HG02981 (cell line): ENCODE measurements at regions not wholly inside any gene's neighbourhood (a gene's known extent, or its start where the extent isn't known, plus 50 kb on each side); places are given as distances from the start of the nearest gene placed in this dataset.

Source experiments
- ATAC-seq: cut with Tn5 transposase; IDR thresholded peaks from one replicate; pipeline ENCODE4 v1.9.1; 2021; ENCODE audit warnings: mild to moderate bottlenecking, moderate library complexity; ENCODE audit not compliant: unreplicated experiment

- ATAC-seq, result no peak
Observed at GRCh38 chr7:121575194-121575765, 179.2 kb upstream of the FAM3C start.

- ATAC-seq, result no peak
Observed at GRCh38 chr7:121574109-121574508, 178.0 kb upstream of the FAM3C start.

- no peak for ATAC-seq
Observed at GRCh38 chr7:121572615-121573014, 176.5 kb upstream of the FAM3C start.

- ATAC-seq, result no peak
Observed at GRCh38 chr7:121570365-121570764, 174.3 kb upstream of the FAM3C start.

- no peak for ATAC-seq
Observed at GRCh38 chr7:121563177-121563576, 167.1 kb upstream of the FAM3C start.

- no peak for ATAC-seq
Observed at GRCh38 chr7:121562259-121562658, 166.2 kb upstream of the FAM3C start.

GRCh38 chr7:121561717-121562116 is 165.6 kb upstream of the FAM3C start:
- no peak for ATAC-seq

GRCh38 chr7:121560267-121560990 is 164.3 kb upstream of the FAM3C start:
- ATAC-seq, result no peak

- no peak for ATAC-seq
Observed at GRCh38 chr7:121558288-121558687, 162.2 kb upstream of the FAM3C start.

- no peak for ATAC-seq
Observed at GRCh38 chr7:121557034-121557892, 161.2 kb upstream of the FAM3C start.

- no peak for ATAC-seq
Observed at GRCh38 chr7:121555558-121555957, 159.4 kb upstream of the FAM3C start.

- ATAC-seq, result peak; percentile 60
Observed at GRCh38 chr7:121547544-121548092, 151.5 kb upstream of the FAM3C start.

GRCh38 chr7:121546632-121547543 is 150.8 kb upstream of the FAM3C start:
- ATAC-seq, result no peak

GRCh38 chr7:121545418-121545817 is 149.3 kb upstream of the FAM3C start:
- no peak for ATAC-seq

- peak; percentile 77 for ATAC-seq
Observed at GRCh38 chr7:121544726-121545125, 148.6 kb upstream of the FAM3C start.

- ATAC-seq, result no peak
Observed at GRCh38 chr7:121544238-121544637, 148.1 kb upstream of the FAM3C start.

- no peak for ATAC-seq
Observed at GRCh38 chr7:121541457-121541856, 145.3 kb upstream of the FAM3C start.

GRCh38 chr7:121540138-121540537 is 144.0 kb upstream of the FAM3C start:
- ATAC-seq, result no peak

GRCh38 chr7:121537031-121537430 is 140.9 kb upstream of the FAM3C start:
- no peak for ATAC-seq
